ENCODE measurements at regions not wholly inside any gene's neighbourhood (a gene's known extent, or its start where the extent isn't known, plus 50 kb on each side); places are given as distances from the start of the nearest gene placed in this dataset.

DNA sequence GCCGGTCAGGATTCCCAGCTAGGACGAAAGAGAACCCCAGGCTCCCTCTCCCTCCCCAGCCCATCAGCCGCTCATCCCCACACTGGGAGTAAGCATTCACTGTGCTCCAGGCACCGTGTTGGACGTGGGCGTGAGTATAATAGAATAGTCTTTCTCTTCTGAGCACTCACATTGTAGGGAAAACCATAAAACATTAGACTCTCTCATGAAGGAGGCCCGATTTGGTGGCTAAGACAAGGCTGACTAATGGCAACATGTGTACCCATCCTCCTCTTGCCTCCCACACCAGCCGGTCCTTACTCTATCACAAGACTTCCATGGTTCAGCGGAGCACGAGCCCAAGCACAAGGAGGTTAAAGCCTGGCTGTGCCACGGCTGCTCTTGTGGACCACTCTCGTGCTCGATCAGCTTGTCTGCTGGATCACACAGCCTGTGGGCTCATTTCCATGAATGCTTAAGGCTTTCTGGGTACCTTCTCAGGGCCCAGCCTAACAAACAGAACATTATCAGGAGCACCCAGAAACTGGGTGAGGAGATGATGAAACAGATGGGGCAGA is 540.9 kb upstream of the RAB6C start:
- H3K4me1 ChIP-seq (ENCODE audit: control insufficient read depth in 1 of 2, insufficient read depth in 2 of 2, low read depth in 1 of 2, low read length in 1 of 2) = peaks cover 0 to 25% of the 10 kb centered on the region in 2 experiments; a peak in 1 of 4 replicates
- POLR2A ChIA-PET = no interaction called here

More for the DNA sequence above, 540.9 kb upstream of the RAB6C start:
- CTCF ChIA-PET = no interaction called here
- Histone ChIP-seq H4K20me1 (ENCODE audit: insufficient read depth) (no peaks in the 10 kb centered on the region), H3K9me3 (no peaks in the 10 kb centered on the region), H3K36me3 (replicated peaks in 1 of 2; ENCODE audit: control insufficient read depth in 1 of 2, insufficient read depth in 2 of 2, low read length in 1 of 2) (no peaks in the 10 kb centered on the region), H3K4me2 (no peak overlapping the region), H3K27me3 (ENCODE audit: insufficient read depth) (no peaks in the 10 kb centered on the region), H3K79me2 (ENCODE audit: insufficient read depth) (no peaks in the 10 kb centered on the region), H3K9me2 (no peaks in the 10 kb centered on the region), H3K27ac (ENCODE audit: low read depth in 2 of 2, low read length in 1 of 2) (no peak overlapping the region), H3K9ac (no peak overlapping the region), H3K4me3 (ENCODE audit: low read depth in 2 of 2, low read length in 1 of 2) (no peak overlapping the region), H2AFZ (ENCODE audit: low read depth) (no peak overlapping the region), H3F3A (replicated peaks; ENCODE audit: insufficient read depth) (no peaks in the 10 kb centered on the region)
- WGBS (ENCODE audit: low lambda C conversion rate) = 28% methylated on average over 9 of the region's 13 CpGs
- no peak for TF ChIP-seq EZH2phosphoT487 (IDR thresholded peaks at IDR 0.05; ENCODE audit: borderline replicate concordance, low read depth)
- TF ChIP-seq JUND (IDR thresholded peaks at IDR 0.05) = no peak
- TF ChIP-seq, protein P1, sequence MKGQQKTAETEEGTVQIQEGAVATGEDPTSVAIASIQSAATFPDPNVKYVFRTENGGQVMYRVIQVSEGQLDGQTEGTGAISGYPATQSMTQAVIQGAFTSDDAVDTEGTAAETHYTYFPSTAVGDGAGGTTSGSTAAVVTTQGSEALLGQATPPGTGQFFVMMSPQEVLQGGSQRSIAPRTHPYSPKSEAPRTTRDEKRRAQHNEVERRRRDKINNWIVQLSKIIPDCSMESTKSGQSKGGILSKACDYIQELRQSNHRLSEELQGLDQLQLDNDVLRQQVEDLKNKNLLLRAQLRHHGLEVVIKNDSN (IDR thresholded peaks at IDR 0.05; ENCODE audit: borderline replicate concordance, low read depth) = no peak
- TF ChIP-seq, protein P2, sequence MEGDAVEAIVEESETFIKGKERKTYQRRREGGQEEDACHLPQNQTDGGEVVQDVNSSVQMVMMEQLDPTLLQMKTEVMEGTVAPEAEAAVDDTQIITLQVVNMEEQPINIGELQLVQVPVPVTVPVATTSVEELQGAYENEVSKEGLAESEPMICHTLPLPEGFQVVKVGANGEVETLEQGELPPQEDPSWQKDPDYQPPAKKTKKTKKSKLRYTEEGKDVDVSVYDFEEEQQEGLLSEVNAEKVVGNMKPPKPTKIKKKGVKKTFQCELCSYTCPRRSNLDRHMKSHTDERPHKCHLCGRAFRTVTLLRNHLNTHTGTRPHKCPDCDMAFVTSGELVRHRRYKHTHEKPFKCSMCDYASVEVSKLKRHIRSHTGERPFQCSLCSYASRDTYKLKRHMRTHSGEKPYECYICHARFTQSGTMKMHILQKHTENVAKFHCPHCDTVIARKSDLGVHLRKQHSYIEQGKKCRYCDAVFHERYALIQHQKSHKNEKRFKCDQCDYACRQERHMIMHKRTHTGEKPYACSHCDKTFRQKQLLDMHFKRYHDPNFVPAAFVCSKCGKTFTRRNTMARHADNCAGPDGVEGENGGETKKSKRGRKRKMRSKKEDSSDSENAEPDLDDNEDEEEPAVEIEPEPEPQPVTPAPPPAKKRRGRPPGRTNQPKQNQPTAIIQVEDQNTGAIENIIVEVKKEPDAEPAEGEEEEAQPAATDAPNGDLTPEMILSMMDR (IDR thresholded peaks at IDR 0.05) = no peak
- no peak for TF ChIP-seq ELF1 (IDR thresholded peaks at IDR 0.05)
- no peak for TF ChIP-seq TCF12 (IDR thresholded peaks at IDR 0.05)
- no peak for TF ChIP-seq SMC3 (IDR thresholded peaks at IDR 0.05; ENCODE audit: low read depth, low read length)
- TF ChIP-seq SIN3A (IDR thresholded peaks at IDR 0.05; ENCODE audit: borderline replicate concordance, low read depth, low read length) = no peak
- no peak for TF ChIP-seq EP300 (IDR thresholded peaks at IDR 0.05; ENCODE audit: borderline replicate concordance in 1 of 2, low read depth in 1 of 2, low read length in 1 of 2)
- no peak for TF ChIP-seq NFIC (IDR thresholded peaks at IDR 0.05; ENCODE audit: borderline replicate concordance)
- TF ChIP-seq RCOR1 (IDR thresholded peaks at IDR 0.05; ENCODE audit: low read length) = no peak
- TF ChIP-seq RAD21 (IDR thresholded peaks at IDR 0.05; ENCODE audit: low read length) = no peak
- TF ChIP-seq TEAD4 (IDR thresholded peaks at IDR 0.05; ENCODE audit: borderline replicate concordance, insufficient read depth) = no peak
- TF ChIP-seq, protein P3, sequence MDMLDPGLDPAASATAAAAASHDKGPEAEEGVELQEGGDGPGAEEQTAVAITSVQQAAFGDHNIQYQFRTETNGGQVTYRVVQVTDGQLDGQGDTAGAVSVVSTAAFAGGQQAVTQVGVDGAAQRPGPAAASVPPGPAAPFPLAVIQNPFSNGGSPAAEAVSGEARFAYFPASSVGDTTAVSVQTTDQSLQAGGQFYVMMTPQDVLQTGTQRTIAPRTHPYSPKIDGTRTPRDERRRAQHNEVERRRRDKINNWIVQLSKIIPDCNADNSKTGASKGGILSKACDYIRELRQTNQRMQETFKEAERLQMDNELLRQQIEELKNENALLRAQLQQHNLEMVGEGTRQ (IDR thresholded peaks at IDR 0.05; ENCODE audit: borderline replicate concordance, low read depth, low read length) = no peak
- TF ChIP-seq FOXM1 (IDR thresholded peaks at IDR 0.05; ENCODE audit: low read depth) = no peak
- no peak for TF ChIP-seq TAF1 (IDR thresholded peaks at IDR 0.05; ENCODE audit: borderline replicate concordance, low read depth, low read length)
- no peak for TF ChIP-seq GABPA (IDR thresholded peaks at IDR 0.05; ENCODE audit: low read depth)
- DNase-seq = no peak

All from SK-N-SH (cell line).